ENCODE measurements at regions not wholly inside any gene's neighbourhood (a gene's known extent, or its start where the extent isn't known, plus 50 kb on each side); places are given as distances from the start of the nearest gene placed in this dataset.

GRCh38 chr7:13777242-13777641 lies 212.2 kb downstream of the ETV1 start:
- TF ChIP-seq POLR2A (IDR thresholded peaks at IDR 0.05) (no peak), CTCF (IDR thresholded peaks at IDR 0.05) (no peak)
- Histone ChIP-seq H3K36me3 (no peaks in the 10 kb centered on the region), H3K9me3 (no peaks in the 10 kb centered on the region), H3K27ac (no peak overlapping the region), H3K4me1 (no peaks in the 10 kb centered on the region), H3K4me3 (no peak overlapping the region), H3K27me3 (no peaks in the 10 kb centered on the region)
- intact Hi-C loops (cut with DNase I), result no loop called here
- ATAC-seq (no peak), DNase-seq (no peak)
- 76 to 86% (median 82%) methylated on average over 3 of the region's 3 CpGs for WGBS, 4 donors

GRCh38 chr7:13778967-13779366 lies 210.5 kb downstream of the ETV1 start:
- intact Hi-C loops (cut with DNase I), result no loop called here
- WGBS, 4 donors, result 82 to 93% (median 88%) methylated on average over 2 of the region's 2 CpGs
- H3K27ac ChIP-seq, result no peak overlapping the region
- no peak for DNase-seq
- H3K9me3 ChIP-seq, result no peaks in the 10 kb centered on the region
- no peak overlapping the region for H3K4me3 ChIP-seq
- no peak for ATAC-seq
- H3K27me3 ChIP-seq, result no peaks in the 10 kb centered on the region
- no peaks in the 10 kb centered on the region for H3K4me1 ChIP-seq
- no peaks in the 10 kb centered on the region for H3K36me3 ChIP-seq
- TF ChIP-seq CTCF (IDR thresholded peaks at IDR 0.05) (no peak), POLR2A (IDR thresholded peaks at IDR 0.05) (no peak)

GRCh38 chr7:13790611-13791010 lies 198.9 kb downstream of the ETV1 start:
- Histone ChIP-seq H3K27me3 (no peaks in the 10 kb centered on the region), H3K4me1 (no peaks in the 10 kb centered on the region), H3K4me3 (no peak overlapping the region), H3K9me3 (no peaks in the 10 kb centered on the region), H3K27ac (no peak overlapping the region), H3K36me3 (no peaks in the 10 kb centered on the region)
- 70 to 88% (median 83%) methylated on average over 5 of the region's 5 CpGs for WGBS, 4 donors
- intact Hi-C loops (cut with DNase I), result no loop called here
- DNase-seq, result no peak
- TF ChIP-seq CTCF (IDR thresholded peaks at IDR 0.05), result no peak
- no peak for TF ChIP-seq POLR2A (IDR thresholded peaks at IDR 0.05)
- ATAC-seq, result no peak

- no peaks in the 10 kb centered on the region for H3K27me3 ChIP-seq
- H3K36me3 ChIP-seq, result no peaks in the 10 kb centered on the region
- WGBS, 4 donors, result 66 to 77% (median 69%) methylated on average over 6 of the region's 6 CpGs
- TF ChIP-seq CTCF (IDR thresholded peaks at IDR 0.05), result no peak
- no peak for TF ChIP-seq POLR2A (IDR thresholded peaks at IDR 0.05)
- H3K27ac ChIP-seq, result no peak overlapping the region
- no peaks in the 10 kb centered on the region for H3K4me1 ChIP-seq
- no peaks in the 10 kb centered on the region for H3K9me3 ChIP-seq
- ATAC-seq (no peak), DNase-seq (no peak)
- H3K4me3 ChIP-seq, result no peak overlapping the region
- intact Hi-C loops (cut with DNase I), result no loop called here
These were observed 197.3 kb downstream of the ETV1 start for GRCh38 chr7:13792208-13792607.

All from heart left ventricle (tissue), 16 donors.